Stomach (tissue), 8 donors: ENCODE measurements at regions not wholly inside any gene's neighbourhood (a gene's known extent, or its start where the extent isn't known, plus 50 kb on each side); places are given as distances from the start of the nearest gene placed in this dataset.

Experiments used
- DNase-seq, 2 donors: peaks; one replicate each; pipeline versions ENCODE4 v3.0.0 to v3.0.0-alpha.2; 2013 to 2019
- H3K27ac ChIP-seq, 5 donors: fragments of 200-600 bp in 4 of 5; sonication (generic) in 4 of 5; one replicate each; pipeline ENCODE4 v1.5.1; 2013 to 2019; ENCODE audit warnings: mild to moderate bottlenecking in 1 of 5, moderate library complexity in 1 of 5
- H3K27me3 ChIP-seq, 3 donors: fragments of 200-600 bp; sonication (generic); one replicate each; pipeline ENCODE4 v1.5.1; 2017 to 2019; ENCODE audit warnings: mixed run types in 1 of 3
- H3K36me3 ChIP-seq, 4 donors: fragments of 200-600 bp; sonication (generic); 1 replicate in 3 of 4; 2 replicates in 1 of 4; pipeline ENCODE4 v1.5.1; 2016 to 2019
- H3K4me1 ChIP-seq, 4 donors: fragments of 200-600 bp; sonication (generic); one replicate each; pipeline ENCODE4 v1.5.1; 2016 to 2019
- H3K4me3 ChIP-seq, 4 donors: fragments of 200-600 bp; sonication (generic) in 3 of 4; one replicate each; pipeline ENCODE4 v1.5.1; 2016 to 2019; ENCODE audit warnings: mild to moderate bottlenecking in 1 of 4
- H3K9me3 ChIP-seq, 4 donors: fragments of 200-600 bp; sonication (generic); one replicate each; pipeline ENCODE4 v1.5.1; 2016 to 2019
- CTCF ChIP-seq, 7 experiments: fragments of 450-650 bp in 4 of 7; fragments of 200-600 bp in 3 of 7; sonication (generic) in 3 of 7; IDR thresholded peaks; one replicate each; pipeline ENCODE4 v1.5.1; 2016 to 2019; ENCODE audit warnings: antibody characterized with exemption in 7 of 7, control low read depth in 2 of 7, mild to moderate bottlenecking in 1 of 7
- EP300 ChIP-seq: sonication (generic); formaldehyde crosslinking; IDR thresholded peaks from one replicate; pipeline ENCODE4 v1.6.1; 2017; ENCODE audit warnings: antibody characterized with exemption
- POLR2A ChIP-seq, 4 donors: fragments of 450-650 bp; IDR thresholded peaks; one replicate each; pipeline ENCODE4 v1.6.1; 2016; ENCODE audit warnings: antibody characterized with exemption in 4 of 4, control low read depth in 2 of 4, mild to moderate bottlenecking in 1 of 4, moderate library complexity in 1 of 4
- POLR2AphosphoS5 ChIP-seq, 3 donors: sonication (generic); formaldehyde crosslinking; IDR thresholded peaks; one replicate each; pipeline ENCODE4 v1.6.1; 2016; ENCODE audit warnings: antibody characterized with exemption in 3 of 3
- WGBS, 5 donors: extraction: QIAGEN DNeasy Blood & Tissue Kit in 3 of 5; methylation state at CpG; one replicate each; pipeline versions ENCODE4 v1.1.5 to v1.1.7; 2013 to 2018; 5-methylcytosine and 5-hydroxymethylcytosine counted together
- intact Hi-C: fragments of 100-400 bp; cut with DNase I; formaldehyde crosslinking; loops from one replicate; pipeline ENCODE4 v1.15.1; 2023; ENCODE audit warnings: low total_unique reads
- donor health status: healthy with polysubstance abuse.
- donor health status: Bipolar disorder and iron deficiency.
- donor health status: healthy.

DNA sequence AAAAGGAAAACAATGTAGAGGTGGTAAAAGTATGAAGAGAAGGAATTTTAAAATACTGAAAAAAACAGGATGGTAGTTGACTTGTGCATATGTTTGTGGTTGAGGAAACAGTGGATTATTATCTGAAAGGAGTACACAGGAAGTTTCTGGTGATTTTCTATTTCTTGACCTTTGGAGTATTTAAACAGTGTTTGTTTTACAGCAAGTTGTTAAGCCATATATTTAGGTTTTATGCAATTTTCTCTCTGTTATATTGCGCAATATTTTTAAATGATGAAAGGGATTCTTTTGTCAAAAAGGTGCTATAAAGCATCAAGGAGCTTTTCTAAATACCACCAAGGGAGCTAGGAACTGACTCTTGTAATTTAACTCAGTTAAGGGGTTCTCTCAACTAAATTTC lies 343.1 kb upstream of the MAOA start:
- no peak overlapping the region for H3K27ac ChIP-seq

GRCh38 chrX:43314525-43314924 lies 341.6 kb upstream of the MAOA start:
- Histone ChIP-seq H3K4me1 (no peaks in the 10 kb centered on the region), H3K27ac (no peak overlapping the region), H3K9me3 (no peaks in the 10 kb centered on the region), H3K4me3 (no peak overlapping the region), H3K36me3 (no peaks in the 10 kb centered on the region), H3K27me3 (no peaks in the 10 kb centered on the region)
- no peak for DNase-seq
- intact Hi-C loops, result no loop called here
- WGBS, 5 donors, result 75 to 85% (median 78%) methylated on average over 3 of the region's 3 CpGs
- no peak for TF ChIP-seq EP300

More for the DNA sequence above, 343.1 kb upstream of the MAOA start:
- TF ChIP-seq CTCF (IDR thresholded peaks at IDR 0.05) (no peak), POLR2A (IDR thresholded peaks at IDR 0.05) (no peak), POLR2AphosphoS5 (IDR thresholded peaks at IDR 0.05) (no peak), EP300 (no peak)
- no peak for DNase-seq
- Histone ChIP-seq H3K27me3 (no peaks in the 10 kb centered on the region), H3K4me1 (no peaks in the 10 kb centered on the region), H3K9me3 (no peaks in the 10 kb centered on the region), H3K4me3 (no peak overlapping the region), H3K36me3 (no peaks in the 10 kb centered on the region)
- whole genome bisulfite sequencing, 5 donors, result 79 to 93% (median 85%) methylated on average over 1 of the region's 1 CpG
- intact Hi-C loops, result no loop called here

GRCh38 chrX:43315622-43316021 lies 340.5 kb upstream of the MAOA start:
- no peak overlapping the region for H3K27ac ChIP-seq
- H3K4me3 ChIP-seq, result no peak overlapping the region
- H3K27me3 ChIP-seq, result no peaks in the 10 kb centered on the region
- TF ChIP-seq POLR2AphosphoS5 (IDR thresholded peaks at IDR 0.05), result no peak
- TF ChIP-seq POLR2A (IDR thresholded peaks at IDR 0.05), result no peak
- TF ChIP-seq CTCF (IDR thresholded peaks at IDR 0.05), result no peak
- no peak for TF ChIP-seq EP300
- H3K9me3 ChIP-seq, result no peaks in the 10 kb centered on the region
- no peaks in the 10 kb centered on the region for H3K36me3 ChIP-seq
- intact Hi-C loops, result no loop called here
- no peak for DNase-seq
- 43 to 66% (median 52%) methylated on average over 4 of the region's 4 CpGs for WGBS, 5 donors
- no peaks in the 10 kb centered on the region for H3K4me1 ChIP-seq

DNA sequence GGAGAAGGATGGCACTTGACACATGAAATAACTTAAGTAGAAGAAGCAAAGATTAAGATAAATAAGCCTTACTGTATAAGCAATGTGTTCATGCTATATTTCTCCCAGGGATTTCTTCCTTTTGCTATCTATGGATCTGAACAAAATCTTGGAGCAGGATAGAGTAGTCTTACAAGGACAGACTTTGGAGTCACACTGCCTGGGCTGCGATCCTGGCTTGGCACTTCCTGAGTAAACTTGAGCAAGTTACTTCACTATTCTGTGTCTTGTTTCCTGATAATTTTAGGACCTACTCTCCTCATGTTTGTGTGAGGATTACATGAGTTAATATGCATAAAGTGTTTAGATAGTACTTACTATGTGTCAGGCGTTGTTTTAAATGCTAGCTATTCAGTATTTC lies 340.0 kb upstream of the MAOA start:
- TF ChIP-seq POLR2AphosphoS5 (IDR thresholded peaks at IDR 0.05), result no peak
- no peak for TF ChIP-seq POLR2A (IDR thresholded peaks at IDR 0.05)
- TF ChIP-seq CTCF (IDR thresholded peaks at IDR 0.05), result no peak
- no peak for TF ChIP-seq EP300
- DNase-seq, result no peak
- Histone ChIP-seq H3K4me3 (no peak overlapping the region), H3K4me1 (no peaks in the 10 kb centered on the region), H3K36me3 (no peaks in the 10 kb centered on the region), H3K27me3 (no peaks in the 10 kb centered on the region), H3K27ac (no peak overlapping the region), H3K9me3 (no peaks in the 10 kb centered on the region)
- intact Hi-C loops, result no loop called here
- WGBS, 5 donors, result 71 to 77% (median 75%) methylated on average over 2 of the region's 2 CpGs

DNA sequence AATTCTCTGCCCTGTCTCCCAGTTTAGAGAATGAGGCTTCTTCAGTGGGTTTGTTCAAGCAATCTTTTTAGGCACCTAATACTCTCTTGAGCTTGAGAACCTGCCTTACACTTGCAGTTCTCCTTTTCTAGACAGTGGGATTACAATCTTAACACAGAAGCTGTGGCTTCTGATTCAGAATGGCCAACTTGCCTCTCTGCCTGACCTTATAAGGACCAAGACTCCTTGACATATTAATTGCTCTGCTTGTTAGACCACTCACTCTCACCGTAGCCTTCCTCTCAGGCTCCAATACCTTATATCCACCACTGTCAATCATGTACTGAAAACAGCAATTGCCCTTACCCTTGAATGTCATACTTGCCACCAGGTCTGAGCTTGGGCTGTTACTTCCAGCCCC lies 338.7 kb upstream of the MAOA start:
- no peaks in the 10 kb centered on the region for H3K36me3 ChIP-seq
- no peaks in the 10 kb centered on the region for H3K27me3 ChIP-seq
- no peak overlapping the region for H3K4me3 ChIP-seq
- DNase-seq, result no peak
- intact Hi-C loops, result no loop called here
- no peak for TF ChIP-seq POLR2A (IDR thresholded peaks at IDR 0.05)
- no peak for TF ChIP-seq EP300
- TF ChIP-seq POLR2AphosphoS5 (IDR thresholded peaks at IDR 0.05), result no peak
- no peak for TF ChIP-seq CTCF (IDR thresholded peaks at IDR 0.05)
- 68 to 95% (median 88%) methylated on average over 1 of the region's 1 CpG for WGBS, 5 donors
- H3K9me3 ChIP-seq, result no peaks in the 10 kb centered on the region
- no peak overlapping the region for H3K27ac ChIP-seq
- no peaks in the 10 kb centered on the region for H3K4me1 ChIP-seq
